Neutrophil (primary cell): ENCODE measurements at regions not wholly inside any gene's neighbourhood (a gene's known extent, or its start where the extent isn't known, plus 50 kb on each side); places are given as distances from the start of the nearest gene placed in this dataset.

Source experiments
- H3K27ac ChIP-seq: fragments of 200-600 bp; sonication (generic); 2 replicates; pipeline ENCODE4 v1.5.1; 2016; ENCODE audit warnings: mild to moderate bottlenecking, moderate library complexity
- H3K27me3 ChIP-seq: fragments of 200-600 bp; sonication (generic); 2 replicates; pipeline ENCODE4 v1.6.0; 2016; ENCODE audit warnings: mild to moderate bottlenecking
- H3K36me3 ChIP-seq: fragments of 200-600 bp; sonication (generic); 2 replicates; pipeline ENCODE4 v1.5.1; 2017
- H3K4me1 ChIP-seq, 2 experiments: fragments of 200-600 bp in 1 of 2; sonication (generic) in 1 of 2; 1 replicate in 1 of 2; 2 replicates in 1 of 2; pipeline versions ENCODE4 v1.5.1 to v1.6.1; 2013 to 2016; ENCODE audit warnings: low read depth in 1 of 2, low read length in 1 of 2, mild to moderate bottlenecking in 1 of 2, moderate library complexity in 1 of 2; ENCODE audit not compliant: control insufficient read depth in 1 of 2, insufficient read depth in 1 of 2
- H3K4me3 ChIP-seq, 2 experiments: fragments of 200-600 bp in 1 of 2; sonication (generic) in 1 of 2; 1 replicate in 1 of 2; 2 replicates in 1 of 2; pipeline ENCODE4 v1.5.1; 2013 to 2016; ENCODE audit warnings: low read depth in 1 of 2, low read length in 1 of 2, mild to moderate bottlenecking in 1 of 2, moderate library complexity in 1 of 2
- H3K9me3 ChIP-seq: fragments of 200-600 bp; sonication (generic); 2 replicates; pipeline ENCODE4 v1.5.1; 2016
- TF ChIP-seq, protein P1 (sequence below): fragments of 200-600 bp; sonication (generic); IDR thresholded peaks from 2 replicates; pipeline ENCODE4 v1.5.1; 2016; ENCODE audit warnings: antibody characterized with exemption

GRCh38 chr12:81835783-81836182 is 76.6 kb upstream of the PPFIA2 start:
- Histone ChIP-seq H3K9me3 (no peaks in the 10 kb centered on the region), H3K27me3 (no peaks in the 10 kb centered on the region), H3K36me3 (no peaks in the 10 kb centered on the region), H3K4me1 (no peaks in the 10 kb centered on the region), H3K27ac (no peak overlapping the region), H3K4me3 (no peak overlapping the region)
- TF ChIP-seq, protein P1, sequence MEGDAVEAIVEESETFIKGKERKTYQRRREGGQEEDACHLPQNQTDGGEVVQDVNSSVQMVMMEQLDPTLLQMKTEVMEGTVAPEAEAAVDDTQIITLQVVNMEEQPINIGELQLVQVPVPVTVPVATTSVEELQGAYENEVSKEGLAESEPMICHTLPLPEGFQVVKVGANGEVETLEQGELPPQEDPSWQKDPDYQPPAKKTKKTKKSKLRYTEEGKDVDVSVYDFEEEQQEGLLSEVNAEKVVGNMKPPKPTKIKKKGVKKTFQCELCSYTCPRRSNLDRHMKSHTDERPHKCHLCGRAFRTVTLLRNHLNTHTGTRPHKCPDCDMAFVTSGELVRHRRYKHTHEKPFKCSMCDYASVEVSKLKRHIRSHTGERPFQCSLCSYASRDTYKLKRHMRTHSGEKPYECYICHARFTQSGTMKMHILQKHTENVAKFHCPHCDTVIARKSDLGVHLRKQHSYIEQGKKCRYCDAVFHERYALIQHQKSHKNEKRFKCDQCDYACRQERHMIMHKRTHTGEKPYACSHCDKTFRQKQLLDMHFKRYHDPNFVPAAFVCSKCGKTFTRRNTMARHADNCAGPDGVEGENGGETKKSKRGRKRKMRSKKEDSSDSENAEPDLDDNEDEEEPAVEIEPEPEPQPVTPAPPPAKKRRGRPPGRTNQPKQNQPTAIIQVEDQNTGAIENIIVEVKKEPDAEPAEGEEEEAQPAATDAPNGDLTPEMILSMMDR: no peak

- TF ChIP-seq, protein P1: no peak
These were observed 61.0 kb upstream of the PPFIA2 start for GRCh38 chr12:81819991-81820633.

GRCh38 chr12:81815611-81816010 is 56.5 kb upstream of the PPFIA2 start:
- no peak overlapping the region for H3K4me3 ChIP-seq
- H3K36me3 ChIP-seq: no peaks in the 10 kb centered on the region
- H3K4me1 ChIP-seq: peaks cover 0 to 3% of the 10 kb centered on the region in 2 experiments
- no peaks in the 10 kb centered on the region for H3K9me3 ChIP-seq
- H3K27ac ChIP-seq: no peak overlapping the region
- H3K27me3 ChIP-seq: no peaks in the 10 kb centered on the region
- TF ChIP-seq, protein P1: no peak

More at GRCh38 chr12:81819991-81820633, 61.0 kb upstream of the PPFIA2 start:
- Histone ChIP-seq H3K27me3 (no peaks in the 10 kb centered on the region), H3K9me3 (no peaks in the 10 kb centered on the region), H3K36me3 (no peaks in the 10 kb centered on the region), H3K27ac (no peak overlapping the region), H3K4me3 (no peak overlapping the region), H3K4me1 (no peaks in the 10 kb centered on the region)

GRCh38 chr12:81811778-81812125 is 52.6 kb upstream of the PPFIA2 start:
- Histone ChIP-seq H3K4me3 (no peak overlapping the region), H3K9me3 (no peaks in the 10 kb centered on the region), H3K4me1 (peaks cover 0 to 11% of the 10 kb centered on the region in 2 experiments), H3K27ac (no peak overlapping the region), H3K36me3 (no peaks in the 10 kb centered on the region), H3K27me3 (no peaks in the 10 kb centered on the region)
- TF ChIP-seq, protein P1: no peak

DNA sequence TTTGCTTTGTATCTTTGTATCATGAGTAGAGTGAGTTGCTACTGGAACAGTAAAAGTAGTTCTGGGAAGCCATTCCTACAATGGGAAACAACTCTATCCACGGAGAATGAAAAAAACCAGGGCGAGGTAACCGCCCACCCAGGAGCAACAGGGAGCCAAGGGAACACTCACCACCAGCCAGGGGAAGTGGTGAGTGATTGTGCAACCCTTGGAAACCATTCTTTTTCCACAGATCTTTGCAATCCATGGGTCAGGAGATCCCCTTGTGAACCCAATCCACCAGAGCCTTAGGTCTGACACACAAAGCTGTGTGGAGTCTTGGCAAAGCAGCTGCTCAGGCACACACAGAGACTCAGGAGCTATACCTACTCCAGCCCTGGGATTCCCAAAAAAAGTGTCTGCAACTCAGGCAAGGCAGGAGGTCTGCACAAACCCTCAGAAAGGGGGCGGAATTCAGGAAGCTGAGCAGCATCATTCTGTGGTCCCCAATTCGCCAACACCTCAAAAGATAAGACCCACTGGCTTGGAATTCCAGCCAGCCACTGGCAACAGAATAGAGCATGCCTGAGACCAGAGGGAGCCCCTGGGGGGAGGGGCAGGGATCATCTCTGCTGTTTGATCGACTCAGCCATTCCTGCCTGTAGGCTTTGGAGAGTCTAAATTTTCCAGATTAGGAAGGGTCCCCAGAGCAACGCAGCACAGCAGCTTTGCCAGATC is 52.1 kb upstream of the PPFIA2 start:
- TF ChIP-seq, protein P1: no peak
- Histone ChIP-seq H3K27me3 (no peaks in the 10 kb centered on the region), H3K4me1 (peaks cover 0 to 11% of the 10 kb centered on the region in 2 experiments), H3K27ac (no peak overlapping the region), H3K36me3 (no peaks in the 10 kb centered on the region), H3K9me3 (no peaks in the 10 kb centered on the region), H3K4me3 (no peak overlapping the region)
